ENCODE measurements at regions not wholly inside any gene's neighbourhood (a gene's known extent, or its start where the extent isn't known, plus 50 kb on each side); places are given as distances from the start of the nearest gene placed in this dataset.

GRCh38 chr17:13268791-13269595, 251.2 kb upstream of the ELAC2 start:
- TF ChIP-seq CTCF (IDR thresholded peaks at IDR 0.05) = no peak
- ATAC-seq (ENCODE audit: low FRiP score) (no peak), DNase-seq (ENCODE audit: low spot score) (no peak)

- TF ChIP-seq CTCF (IDR thresholded peaks at IDR 0.05) = no peak
- ATAC-seq (ENCODE audit: low FRiP score) (no peak), DNase-seq (ENCODE audit: low spot score) (no peak)
Observed at GRCh38 chr17:13266606-13267005, 248.8 kb upstream of the ELAC2 start.

- TF ChIP-seq CTCF (IDR thresholded peaks at IDR 0.05) = no peak
- ATAC-seq (ENCODE audit: low FRiP score) = no peak
Observed at GRCh38 chr17:13265311-13265710, 247.5 kb upstream of the ELAC2 start.

GRCh38 chr17:13263746-13264145, 245.9 kb upstream of the ELAC2 start:
- no peak for TF ChIP-seq CTCF (IDR thresholded peaks at IDR 0.05)
- ATAC-seq (ENCODE audit: low FRiP score) (no peak), DNase-seq (ENCODE audit: low spot score) (no peak)

More at GRCh38 chr17:13265311-13265710, 247.5 kb upstream of the ELAC2 start:
- DNase-seq (ENCODE audit: low spot score) = no peak

- no peak for TF ChIP-seq CTCF (IDR thresholded peaks at IDR 0.05)
- no peak for DNase-seq (ENCODE audit: low spot score)
- ATAC-seq (ENCODE audit: low FRiP score) = no peak
Observed at GRCh38 chr17:13256545-13256944, 238.7 kb upstream of the ELAC2 start.

- ATAC-seq (ENCODE audit: low FRiP score) (no peak), DNase-seq (ENCODE audit: low spot score) (no peak)
Observed at GRCh38 chr17:13253733-13254410, 236.0 kb upstream of the ELAC2 start.

More at GRCh38 chr17:13253733-13254410, 236.0 kb upstream of the ELAC2 start:
- no peak for TF ChIP-seq CTCF (IDR thresholded peaks at IDR 0.05)

Data from omental fat pad (tissue), 3 donors.